Liver (tissue), 8 donors: ENCODE measurements at regions not wholly inside any gene's neighbourhood (a gene's known extent, or its start where the extent isn't known, plus 50 kb on each side); places are given as distances from the start of the nearest gene placed in this dataset.

Experiments
- DNase-seq: peaks from one replicate; pipeline ENCODE4 v3.0.0-alpha.2; 2017; ENCODE audit warnings: low spot score
- H3K27ac ChIP-seq, 2 donors: one replicate each; pipeline ENCODE4 v1.7.0; 2013; ENCODE audit warnings: inconsistent platforms in 2 of 2, low read length in 2 of 2, control low read depth in 1 of 2, low read depth in 1 of 2, mild to moderate bottlenecking in 1 of 2
- H3K27me3 ChIP-seq, 4 donors: one replicate each; pipeline versions ENCODE4 v1.6.1 to v1.7.0; 2013; ENCODE audit warnings: low read length in 3 of 4, inconsistent platforms in 1 of 4, mild to moderate bottlenecking in 1 of 4, moderate library complexity in 1 of 4; ENCODE audit not compliant: control insufficient read depth in 4 of 4, insufficient read depth in 4 of 4
- H3K36me3 ChIP-seq, 4 donors: one replicate each; pipeline versions ENCODE4 v1.6.1 to v1.7.0; 2013; ENCODE audit warnings: low read length in 3 of 4, mild to moderate bottlenecking in 3 of 4, low read depth in 1 of 4, moderate library complexity in 1 of 4; ENCODE audit not compliant: control insufficient read depth in 4 of 4, insufficient read depth in 3 of 4
- H3K4me1 ChIP-seq, 4 donors: one replicate each; pipeline versions ENCODE4 v1.6.1 to v1.7.0; 2013; ENCODE audit warnings: low read length in 3 of 4, mild to moderate bottlenecking in 3 of 4, moderate library complexity in 1 of 4; ENCODE audit not compliant: control insufficient read depth in 4 of 4, insufficient read depth in 4 of 4
- H3K4me3 ChIP-seq, 3 donors: one replicate each; pipeline versions ENCODE4 v1.6.1 to v1.7.0; 2013; ENCODE audit warnings: low read length in 3 of 3, control low read depth in 1 of 3, low read depth in 1 of 3, mild to moderate bottlenecking in 1 of 3
- H3K9ac ChIP-seq, 2 donors: one replicate each; pipeline ENCODE4 v1.7.0; 2013; ENCODE audit warnings: low read length in 2 of 2, mild to moderate bottlenecking in 2 of 2, moderate library complexity in 2 of 2, control low read depth in 1 of 2, low read depth in 1 of 2
- H3K9me3 ChIP-seq, 4 donors: one replicate each; pipeline versions ENCODE4 v1.6.1 to v1.7.0; 2013; ENCODE audit warnings: low read length in 3 of 4; ENCODE audit not compliant: control insufficient read depth in 4 of 4
- EGR1 ChIP-seq, 2 donors: IDR thresholded peaks; 2 replicates each; pipeline ENCODE4 v1.6.1; 2016 to 2018; ENCODE audit warnings: antibody characterized with exemption in 2 of 2, low read depth in 2 of 2
- HNF4A ChIP-seq, 2 donors: conservative IDR thresholded peaks; 2 replicates each; pipeline ENCODE4 v1.6.1; 2016; ENCODE audit warnings: antibody characterized with exemption in 2 of 2, mild to moderate bottlenecking in 2 of 2
- RAD21 ChIP-seq, 2 donors: IDR thresholded peaks; 2 replicates each; pipeline ENCODE4 v1.6.1; 2016; ENCODE audit warnings: antibody characterized with exemption in 2 of 2, mild to moderate bottlenecking in 2 of 2
- RXRA ChIP-seq, 2 donors: IDR thresholded peaks; 2 replicates each; pipeline ENCODE4 v1.6.1; 2017 to 2018; ENCODE audit warnings: antibody characterized with exemption in 2 of 2, mild to moderate bottlenecking in 1 of 2
- ZBTB33 ChIP-seq: IDR thresholded peaks from 2 replicates; pipeline ENCODE4 v1.6.1; 2016; ENCODE audit warnings: antibody characterized with exemption
- WGBS: extraction: QIAGEN DNeasy Blood & Tissue Kit; methylation state at CpG from one replicate; pipeline ENCODE4 v1.1.7; 2013; 5-methylcytosine and 5-hydroxymethylcytosine counted together
- TF ChIP-seq, protein P1 (sequence below): IDR thresholded peaks from 2 replicates; pipeline ENCODE4 v1.6.1; 2016; ENCODE audit warnings: antibody characterized with exemption
- TF ChIP-seq, protein P2 (sequence below): IDR thresholded peaks from 2 replicates; pipeline ENCODE4 v1.6.1; 2016; ENCODE audit warnings: antibody characterized with exemption, mild to moderate bottlenecking
- TF ChIP-seq, protein P3 (sequence below): fragments of 150-350 bp; IDR thresholded peaks from 2 replicates; pipeline ENCODE4 v1.5.1; 2017; ENCODE audit warnings: improper control_type of control experiment, low read depth, low read length; ENCODE audit not compliant: missing input control
- donor health status: healthy.
- donor health status: healthy.
- donor health status: healthy.
- donor health status: healthy.
- donor health status: healthy.

DNA sequence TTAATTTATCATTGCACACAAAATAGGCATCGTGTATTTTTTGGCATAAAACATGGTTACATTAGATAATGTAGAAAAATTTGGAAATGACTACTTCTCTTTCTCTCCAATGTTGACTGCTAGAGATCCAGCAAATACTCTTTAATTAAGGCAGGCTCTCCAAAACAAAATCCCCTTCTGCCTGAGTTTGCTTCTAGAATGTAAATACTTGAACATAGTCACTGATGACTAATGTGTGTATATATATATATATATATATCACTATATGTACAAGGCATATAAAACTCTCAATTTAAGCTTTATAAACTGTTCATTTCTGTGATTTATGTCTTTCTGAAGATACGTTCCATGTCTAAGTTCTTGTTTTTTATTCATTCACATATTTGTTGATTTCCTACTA is 67.2 kb upstream of the CAMK2D start:
- TF ChIP-seq RXRA (IDR thresholded peaks at IDR 0.05) = no peak
- Histone ChIP-seq H3K36me3 (no peaks in the 10 kb centered on the region), H3K4me3 (no peak overlapping the region), H3K27ac (no peak overlapping the region), H3K9ac (no peak overlapping the region), H3K27me3 (no peaks in the 10 kb centered on the region), H3K9me3 (no peaks in the 10 kb centered on the region), H3K4me1 (peaks cover 0 to 4% (median 0%) of the 10 kb centered on the region in 4 donors)
- no peak for DNase-seq
- WGBS = 70% methylated on average over 2 of the region's 2 CpGs

GRCh38 chr4:113827285-113827684 is 65.7 kb upstream of the CAMK2D start:
- Histone ChIP-seq H3K27me3 (no peaks in the 10 kb centered on the region), H3K9ac (no peak overlapping the region), H3K36me3 (no peaks in the 10 kb centered on the region), H3K9me3 (no peaks in the 10 kb centered on the region), H3K27ac (no peak overlapping the region), H3K4me1 (peaks cover 0 to 4% (median 0%) of the 10 kb centered on the region in 4 donors), H3K4me3 (no peak overlapping the region)
- 96% methylated on average over 2 of the region's 2 CpGs for WGBS
- DNase-seq = no peak
- TF ChIP-seq, protein P1, sequence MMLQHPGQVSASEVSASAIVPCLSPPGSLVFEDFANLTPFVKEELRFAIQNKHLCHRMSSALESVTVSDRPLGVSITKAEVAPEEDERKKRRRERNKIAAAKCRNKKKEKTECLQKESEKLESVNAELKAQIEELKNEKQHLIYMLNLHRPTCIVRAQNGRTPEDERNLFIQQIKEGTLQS = no peak
- TF ChIP-seq, protein P2, sequence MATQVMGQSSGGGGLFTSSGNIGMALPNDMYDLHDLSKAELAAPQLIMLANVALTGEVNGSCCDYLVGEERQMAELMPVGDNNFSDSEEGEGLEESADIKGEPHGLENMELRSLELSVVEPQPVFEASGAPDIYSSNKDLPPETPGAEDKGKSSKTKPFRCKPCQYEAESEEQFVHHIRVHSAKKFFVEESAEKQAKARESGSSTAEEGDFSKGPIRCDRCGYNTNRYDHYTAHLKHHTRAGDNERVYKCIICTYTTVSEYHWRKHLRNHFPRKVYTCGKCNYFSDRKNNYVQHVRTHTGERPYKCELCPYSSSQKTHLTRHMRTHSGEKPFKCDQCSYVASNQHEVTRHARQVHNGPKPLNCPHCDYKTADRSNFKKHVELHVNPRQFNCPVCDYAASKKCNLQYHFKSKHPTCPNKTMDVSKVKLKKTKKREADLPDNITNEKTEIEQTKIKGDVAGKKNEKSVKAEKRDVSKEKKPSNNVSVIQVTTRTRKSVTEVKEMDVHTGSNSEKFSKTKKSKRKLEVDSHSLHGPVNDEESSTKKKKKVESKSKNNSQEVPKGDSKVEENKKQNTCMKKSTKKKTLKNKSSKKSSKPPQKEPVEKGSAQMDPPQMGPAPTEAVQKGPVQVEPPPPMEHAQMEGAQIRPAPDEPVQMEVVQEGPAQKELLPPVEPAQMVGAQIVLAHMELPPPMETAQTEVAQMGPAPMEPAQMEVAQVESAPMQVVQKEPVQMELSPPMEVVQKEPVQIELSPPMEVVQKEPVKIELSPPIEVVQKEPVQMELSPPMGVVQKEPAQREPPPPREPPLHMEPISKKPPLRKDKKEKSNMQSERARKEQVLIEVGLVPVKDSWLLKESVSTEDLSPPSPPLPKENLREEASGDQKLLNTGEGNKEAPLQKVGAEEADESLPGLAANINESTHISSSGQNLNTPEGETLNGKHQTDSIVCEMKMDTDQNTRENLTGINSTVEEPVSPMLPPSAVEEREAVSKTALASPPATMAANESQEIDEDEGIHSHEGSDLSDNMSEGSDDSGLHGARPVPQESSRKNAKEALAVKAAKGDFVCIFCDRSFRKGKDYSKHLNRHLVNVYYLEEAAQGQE = no peak
- TF ChIP-seq ZBTB33 (no peak), RAD21 (IDR thresholded peaks at IDR 0.05) (no peak)
- TF ChIP-seq, protein P3, sequence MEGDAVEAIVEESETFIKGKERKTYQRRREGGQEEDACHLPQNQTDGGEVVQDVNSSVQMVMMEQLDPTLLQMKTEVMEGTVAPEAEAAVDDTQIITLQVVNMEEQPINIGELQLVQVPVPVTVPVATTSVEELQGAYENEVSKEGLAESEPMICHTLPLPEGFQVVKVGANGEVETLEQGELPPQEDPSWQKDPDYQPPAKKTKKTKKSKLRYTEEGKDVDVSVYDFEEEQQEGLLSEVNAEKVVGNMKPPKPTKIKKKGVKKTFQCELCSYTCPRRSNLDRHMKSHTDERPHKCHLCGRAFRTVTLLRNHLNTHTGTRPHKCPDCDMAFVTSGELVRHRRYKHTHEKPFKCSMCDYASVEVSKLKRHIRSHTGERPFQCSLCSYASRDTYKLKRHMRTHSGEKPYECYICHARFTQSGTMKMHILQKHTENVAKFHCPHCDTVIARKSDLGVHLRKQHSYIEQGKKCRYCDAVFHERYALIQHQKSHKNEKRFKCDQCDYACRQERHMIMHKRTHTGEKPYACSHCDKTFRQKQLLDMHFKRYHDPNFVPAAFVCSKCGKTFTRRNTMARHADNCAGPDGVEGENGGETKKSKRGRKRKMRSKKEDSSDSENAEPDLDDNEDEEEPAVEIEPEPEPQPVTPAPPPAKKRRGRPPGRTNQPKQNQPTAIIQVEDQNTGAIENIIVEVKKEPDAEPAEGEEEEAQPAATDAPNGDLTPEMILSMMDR = no peak

- no peaks in the 10 kb centered on the region for H3K9me3 ChIP-seq
- no peak overlapping the region for H3K9ac ChIP-seq
- no peak for DNase-seq
- H3K27me3 ChIP-seq = peaks cover 0 to 3% (median 0%) of the 10 kb centered on the region in 4 donors
- no peaks in the 10 kb centered on the region for H3K36me3 ChIP-seq
- TF ChIP-seq HNF4A (conservative IDR thresholded peaks at IDR 0.05) = no peak
- TF ChIP-seq RXRA (IDR thresholded peaks at IDR 0.05) = peak in 1 of 2 donors; percentile 12
- no peak for TF ChIP-seq EGR1 (IDR thresholded peaks at IDR 0.05; ENCODE audit: low read depth in 2 of 2)
- TF ChIP-seq, protein P1 = no peak
- no peak overlapping the region for H3K27ac ChIP-seq
- no peak overlapping the region for H3K4me3 ChIP-seq
- peaks cover 0 to 4% (median 0%) of the 10 kb centered on the region in 4 donors for H3K4me1 ChIP-seq
- 26% methylated on average over 2 of the region's 2 CpGs for WGBS
These were observed 64.9 kb upstream of the CAMK2D start for GRCh38 chr4:113826421-113826820.
